IMR-90 (cell line): ENCODE measurements at regions not wholly inside any gene's neighbourhood (a gene's known extent, or its start where the extent isn't known, plus 50 kb on each side); places are given as distances from the start of the nearest gene placed in this dataset.

Experiments
- ATAC-seq: fragments of 200-7000 bp; cut with Tn5 transposase; 2 replicates; pipeline ENCODE4 v1.9.1; 2020; ENCODE audit warnings: low read depth, mild to moderate bottlenecking, moderate library complexity
- BruUV-seq: library from RNA; stranded (reverse); fragments of 400-500 nt; replicated peaks from 2 replicates; lab custom pipeline; 2021; lab: Mats Ljungman, UMichigan
- CTCF ChIA-PET: fragments of 300-600 bp; formaldehyde crosslinking; extraction: SDS; loops from one replicate; lab custom pipeline; 2021; ENCODE audit warnings: antibody characterized with exemption; lab: Yijun Ruan, JAX
- POLR2A ChIA-PET: fragments of 300-600 bp; sonication (Branson Sonifier 250); formaldehyde crosslinking; loops from one replicate; lab custom pipeline; 2022; ENCODE audit warnings: antibody characterized with exemption; ENCODE audit not compliant: unreplicated experiment; lab: Charles Lee
- DNase-seq: peaks from one replicate; pipeline ENCODE4 v3.0.0; 2013
- H2AFZ ChIP-seq: replicated peaks from 2 replicates; pipeline ENCODE3; 2013; ENCODE audit warnings: low read length, mild to moderate bottlenecking; ENCODE audit not compliant: poor library complexity
- H2AK5ac ChIP-seq: 2 replicates; pipeline ENCODE4 v1.6.1; 2013; ENCODE audit warnings: low read depth, low read length, inconsistent platforms
- H2AK9ac ChIP-seq: replicated peaks from 2 replicates; pipeline ENCODE3; 2013; ENCODE audit warnings: mild to moderate bottlenecking, low read depth, low read length, moderate library complexity; ENCODE audit not compliant: poor library complexity
- H2BK120ac ChIP-seq: 2 replicates; pipeline ENCODE4 v1.6.1; 2013; ENCODE audit warnings: low read depth, low read length, inconsistent platforms
- H2BK15ac ChIP-seq: 3 replicates; pipeline ENCODE4 v1.6.1; 2013; ENCODE audit warnings: low read depth, low read length, inconsistent platforms
- H2BK20ac ChIP-seq: 2 replicates; pipeline ENCODE4 v1.6.1; 2013; ENCODE audit warnings: low read depth, mild to moderate bottlenecking, inconsistent platforms, low read length, moderate library complexity
- H2BK5ac ChIP-seq: 2 replicates; pipeline ENCODE4 v1.6.1; 2013; ENCODE audit warnings: mild to moderate bottlenecking, low read depth, low read length, inconsistent platforms; ENCODE audit not compliant: poor library complexity, severe bottlenecking
- H3K14ac ChIP-seq: replicated peaks from 2 replicates; pipeline ENCODE4 v1.6.1; 2013; ENCODE audit warnings: low read depth, low read length, inconsistent platforms
- H3K18ac ChIP-seq: 2 replicates; pipeline ENCODE4 v1.6.1; 2013; ENCODE audit warnings: low read depth, low read length, control low read depth
- H3K23ac ChIP-seq: 2 replicates; pipeline ENCODE4 v1.6.1; 2013; ENCODE audit warnings: low read depth, low read length, inconsistent platforms
- H3K27ac ChIP-seq: 2 replicates; pipeline ENCODE4 v1.5.1; 2013; ENCODE audit warnings: mild to moderate bottlenecking, control low read depth, low read length; ENCODE audit not compliant: insufficient read depth
- H3K27me3 ChIP-seq: 2 replicates; pipeline ENCODE4 v1.6.1; 2013; ENCODE audit warnings: low read length; ENCODE audit not compliant: control insufficient read depth, insufficient read depth
- H3K36me3 ChIP-seq: 2 replicates; pipeline ENCODE4 v1.6.1; 2013; ENCODE audit warnings: low read length, mixed read lengths; ENCODE audit not compliant: control insufficient read depth, insufficient read depth
- H3K4ac ChIP-seq: 2 replicates; pipeline ENCODE4 v1.6.1; 2013; ENCODE audit warnings: low read depth, low read length, inconsistent platforms
- H3K4me1 ChIP-seq: 2 replicates; pipeline ENCODE4 v1.6.1; 2013; ENCODE audit warnings: low read length, mixed read lengths; ENCODE audit not compliant: control insufficient read depth, insufficient read depth
- H3K4me2 ChIP-seq: 2 replicates; pipeline ENCODE4 v1.6.1; 2013; ENCODE audit warnings: low read depth, mild to moderate bottlenecking, control low read depth, low read length, moderate library complexity
- H3K4me3 ChIP-seq: 2 replicates; pipeline ENCODE4 v1.5.1; 2013; ENCODE audit warnings: low read depth, mild to moderate bottlenecking, control low read depth, low read length, moderate library complexity; ENCODE audit not compliant: insufficient read depth
- H3K56ac ChIP-seq: 2 replicates; pipeline ENCODE4 v1.6.1; 2013; ENCODE audit warnings: low read length, inconsistent platforms; ENCODE audit not compliant: insufficient read depth; ENCODE audit errors: extremely low read depth
- H3K79me1 ChIP-seq, 2 experiments: 2 replicates each; pipeline ENCODE4 v1.6.1; 2013; ENCODE audit warnings: low read length in 2 of 2, inconsistent platforms in 1 of 2, low read depth in 1 of 2
- H3K9ac ChIP-seq: 2 replicates; pipeline ENCODE4 v1.6.1; 2013; ENCODE audit warnings: low read depth, low read length, control low read depth
- H3K9me1 ChIP-seq: 2 replicates; pipeline ENCODE4 v1.6.1; 2013; ENCODE audit warnings: low read length, inconsistent platforms; ENCODE audit not compliant: insufficient read depth
- H3K9me3 ChIP-seq: 2 replicates; pipeline ENCODE4 v1.6.1; 2013; ENCODE audit warnings: low read length; ENCODE audit not compliant: control insufficient read depth, insufficient read depth
- H4K20me1 ChIP-seq: 2 replicates; pipeline ENCODE4 v1.6.1; 2013; ENCODE audit warnings: low read length, inconsistent platforms; ENCODE audit not compliant: insufficient read depth
- H4K5ac ChIP-seq: 2 replicates; pipeline ENCODE4 v1.6.1; 2013; ENCODE audit warnings: mild to moderate bottlenecking, low read depth, low read length, control low read depth
- H4K8ac ChIP-seq, 2 experiments: 2 replicates each; pipeline ENCODE4 v1.6.1; 2013; ENCODE audit warnings: low read depth in 2 of 2, low read length in 2 of 2, control low read depth in 1 of 2, inconsistent platforms in 1 of 2
- H4K91ac ChIP-seq: 2 replicates; pipeline ENCODE4 v1.6.1; 2013; ENCODE audit warnings: low read depth, low read length, inconsistent platforms; ENCODE audit not compliant: insufficient read depth
- BHLHE40 ChIP-seq: fragments of 150-350 bp; IDR thresholded peaks from 2 replicates; pipeline ENCODE4 v1.6.1; 2016; ENCODE audit warnings: mild to moderate bottlenecking, low read depth, low read length
- CEBPB ChIP-seq: IDR thresholded peaks from 2 replicates; pipeline ENCODE4 v1.6.1; 2012; ENCODE audit warnings: low read depth, low read length, improper control_type of control experiment
- CHD1 ChIP-seq: IDR thresholded peaks from 2 replicates; pipeline ENCODE4 v1.6.1; 2012; ENCODE audit warnings: low read depth, low read length, improper control_type of control experiment
- FOS ChIP-seq: fragments of 150-350 bp; IDR thresholded peaks from 2 replicates; pipeline ENCODE4 v1.6.1; 2016; ENCODE audit warnings: low read depth, low read length
- MAFK ChIP-seq: IDR thresholded peaks from 2 replicates; pipeline ENCODE4 v1.6.1; 2012; ENCODE audit warnings: low read depth, low read length, improper control_type of control experiment
- MAZ ChIP-seq: IDR thresholded peaks from 2 replicates; pipeline ENCODE4 v1.6.1; 2012; ENCODE audit warnings: low read depth, mild to moderate bottlenecking, low read length, improper control_type of control experiment, moderate library complexity, borderline replicate concordance
- MXI1 ChIP-seq: IDR thresholded peaks from 2 replicates; pipeline ENCODE4 v1.6.1; 2012; ENCODE audit warnings: low read depth, mild to moderate bottlenecking, low read length, moderate library complexity, borderline replicate concordance
- NFE2L2 ChIP-seq: fragments of 150-350 bp; IDR thresholded peaks from 2 replicates; pipeline ENCODE4 v1.6.1; 2016; ENCODE audit warnings: low read depth, mild to moderate bottlenecking, low read length
- POLR2A ChIP-seq: IDR thresholded peaks from 2 replicates; pipeline ENCODE4 v1.6.1; 2012; ENCODE audit warnings: mild to moderate bottlenecking, low read depth, low read length
- RAD21 ChIP-seq: IDR thresholded peaks from 2 replicates; pipeline ENCODE4 v1.6.1; 2012; ENCODE audit warnings: low read length, improper control_type of control experiment
- RCOR1 ChIP-seq: IDR thresholded peaks from 2 replicates; pipeline ENCODE4 v1.6.1; 2012; ENCODE audit warnings: mild to moderate bottlenecking, low read length, improper control_type of control experiment; ENCODE audit not compliant: insufficient replicate concordance
- RFX5 ChIP-seq: IDR thresholded peaks from 2 replicates; pipeline ENCODE4 v1.8.0; 2012; ENCODE audit warnings: low read depth, mild to moderate bottlenecking, low read length, moderate library complexity
- SMC3 ChIP-seq: fragments of 150-350 bp; IDR thresholded peaks from 2 replicates; pipeline ENCODE4 v1.6.1; 2016; ENCODE audit warnings: low read depth, mild to moderate bottlenecking, antibody characterized with exemption, low read length, moderate library complexity
- dilution Hi-C: fragments of 300-500 bp; cut with HindIII; formaldehyde crosslinking; loops from one replicate; pipeline ENCODE4 v1.14.3; 2018; ENCODE audit warnings: low sequenced_read_pairs; ENCODE audit not compliant: unreplicated experiment
- in situ Hi-C: fragments of 300-500 bp; cut with MboI; formaldehyde crosslinking; loops from 3 replicates; pipeline ENCODE4 v1.14.3; 2019; ENCODE audit warnings: low sequenced_read_pairs, inconsistent platforms, mixed read lengths
- intact Hi-C: fragments of 100-400 bp; cut with micrococcal nuclease; formaldehyde crosslinking; loops from 2 replicates; pipeline ENCODE4 v1.10.0; 2022
- TF ChIP-seq, protein P1 (sequence below): fragments of 150-350 bp; IDR thresholded peaks from 2 replicates; pipeline ENCODE4 v1.6.1; 2016; ENCODE audit warnings: low read depth, mild to moderate bottlenecking, low read length, moderate library complexity, borderline replicate concordance
- TF ChIP-seq, protein P2 (sequence below): conservative IDR thresholded peaks from 2 replicates; pipeline ENCODE4 v1.5.1; 2012; ENCODE audit warnings: mild to moderate bottlenecking, low read depth, low read length, improper control_type of control experiment
- TF ChIP-seq, protein P3 (sequence below): fragments of 150-350 bp; IDR thresholded peaks from 2 replicates; pipeline ENCODE4 v1.6.1; 2017; ENCODE audit warnings: mild to moderate bottlenecking, antibody characterized with exemption, low read length, low read depth

DNA sequence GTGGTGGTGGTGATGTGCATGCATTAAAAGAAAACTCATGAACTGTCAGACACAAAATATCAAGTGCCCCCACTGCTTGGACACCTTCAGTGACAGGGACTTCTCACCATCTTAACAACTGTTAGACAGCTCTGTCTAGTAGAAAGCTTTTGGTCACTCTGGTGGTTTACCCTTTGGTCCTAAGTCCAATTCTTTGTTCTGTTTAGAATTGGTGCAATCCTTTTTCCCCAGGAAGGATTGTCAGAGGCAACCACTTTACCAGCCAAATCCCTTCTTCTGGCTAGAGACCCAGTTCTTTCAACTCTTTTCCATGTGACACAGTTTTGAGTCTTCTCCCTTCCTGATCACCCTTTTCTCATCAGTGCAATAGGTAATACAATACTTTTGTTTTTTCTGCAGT is 140.2 kb downstream of the SEC61B start:
- H3K27ac ChIP-seq, result no peak overlapping the region
- no peak overlapping the region for H4K8ac ChIP-seq
- no peaks in the 10 kb centered on the region for H3K9me3 ChIP-seq
- ChIA-PET POLR2A (no interaction called here), CTCF (interaction anchor here (0.6 kb wide), 1 partner anchor 40 kb away, joined by 3 read pairs; no protein-coding TSS in a partner anchor)
- H2BK15ac ChIP-seq, result no peak overlapping the region; the same call in 2 of the 3 replicates
- H4K91ac ChIP-seq, result no peak overlapping the region
- H2AK5ac ChIP-seq, result no peak overlapping the region
- H4K5ac ChIP-seq, result no peak overlapping the region
- H3K9me1 ChIP-seq, result peaks cover 21% of the 10 kb centered on the region
- no peak for TF ChIP-seq MAFK
- no peak for TF ChIP-seq NFE2L2
- no peak for TF ChIP-seq FOS
- no peak for TF ChIP-seq RCOR1
- no peak for TF ChIP-seq BHLHE40
- TF ChIP-seq RFX5, result no peak
- TF ChIP-seq, protein P1, sequence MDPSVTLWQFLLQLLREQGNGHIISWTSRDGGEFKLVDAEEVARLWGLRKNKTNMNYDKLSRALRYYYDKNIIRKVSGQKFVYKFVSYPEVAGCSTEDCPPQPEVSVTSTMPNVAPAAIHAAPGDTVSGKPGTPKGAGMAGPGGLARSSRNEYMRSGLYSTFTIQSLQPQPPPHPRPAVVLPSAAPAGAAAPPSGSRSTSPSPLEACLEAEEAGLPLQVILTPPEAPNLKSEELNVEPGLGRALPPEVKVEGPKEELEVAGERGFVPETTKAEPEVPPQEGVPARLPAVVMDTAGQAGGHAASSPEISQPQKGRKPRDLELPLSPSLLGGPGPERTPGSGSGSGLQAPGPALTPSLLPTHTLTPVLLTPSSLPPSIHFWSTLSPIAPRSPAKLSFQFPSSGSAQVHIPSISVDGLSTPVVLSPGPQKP, result no peak
- TF ChIP-seq, protein P2, sequence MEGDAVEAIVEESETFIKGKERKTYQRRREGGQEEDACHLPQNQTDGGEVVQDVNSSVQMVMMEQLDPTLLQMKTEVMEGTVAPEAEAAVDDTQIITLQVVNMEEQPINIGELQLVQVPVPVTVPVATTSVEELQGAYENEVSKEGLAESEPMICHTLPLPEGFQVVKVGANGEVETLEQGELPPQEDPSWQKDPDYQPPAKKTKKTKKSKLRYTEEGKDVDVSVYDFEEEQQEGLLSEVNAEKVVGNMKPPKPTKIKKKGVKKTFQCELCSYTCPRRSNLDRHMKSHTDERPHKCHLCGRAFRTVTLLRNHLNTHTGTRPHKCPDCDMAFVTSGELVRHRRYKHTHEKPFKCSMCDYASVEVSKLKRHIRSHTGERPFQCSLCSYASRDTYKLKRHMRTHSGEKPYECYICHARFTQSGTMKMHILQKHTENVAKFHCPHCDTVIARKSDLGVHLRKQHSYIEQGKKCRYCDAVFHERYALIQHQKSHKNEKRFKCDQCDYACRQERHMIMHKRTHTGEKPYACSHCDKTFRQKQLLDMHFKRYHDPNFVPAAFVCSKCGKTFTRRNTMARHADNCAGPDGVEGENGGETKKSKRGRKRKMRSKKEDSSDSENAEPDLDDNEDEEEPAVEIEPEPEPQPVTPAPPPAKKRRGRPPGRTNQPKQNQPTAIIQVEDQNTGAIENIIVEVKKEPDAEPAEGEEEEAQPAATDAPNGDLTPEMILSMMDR, result no peak
- no peak for TF ChIP-seq MXI1
- TF ChIP-seq, protein P3, sequence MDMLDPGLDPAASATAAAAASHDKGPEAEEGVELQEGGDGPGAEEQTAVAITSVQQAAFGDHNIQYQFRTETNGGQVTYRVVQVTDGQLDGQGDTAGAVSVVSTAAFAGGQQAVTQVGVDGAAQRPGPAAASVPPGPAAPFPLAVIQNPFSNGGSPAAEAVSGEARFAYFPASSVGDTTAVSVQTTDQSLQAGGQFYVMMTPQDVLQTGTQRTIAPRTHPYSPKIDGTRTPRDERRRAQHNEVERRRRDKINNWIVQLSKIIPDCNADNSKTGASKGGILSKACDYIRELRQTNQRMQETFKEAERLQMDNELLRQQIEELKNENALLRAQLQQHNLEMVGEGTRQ, result no peak
- no peak for TF ChIP-seq SMC3
- TF ChIP-seq RAD21, result no peak
- no peak for TF ChIP-seq CEBPB
- no peak for TF ChIP-seq CHD1
- TF ChIP-seq MAZ, result no peak
- TF ChIP-seq POLR2A, result no peak
- H3K27me3 ChIP-seq, result peaks cover 11% of the 10 kb centered on the region
- ATAC-seq (no peak), DNase-seq (no peak)
- no peak overlapping the region for H3K18ac ChIP-seq
- no peaks in the 10 kb centered on the region for H3K36me3 ChIP-seq
- dilution Hi-C loops (no loop called here), in situ Hi-C loops (no loop called here), intact Hi-C loops (loop anchor here (10.0 kb wide), 1 partner anchor 132 kb away; no protein-coding TSS in a partner anchor)
- no peak overlapping the region for H3K9ac ChIP-seq
- H2BK20ac ChIP-seq, result no peak overlapping the region
- H3K4me2 ChIP-seq, result no peak overlapping the region
- H3K23ac ChIP-seq, result no peak overlapping the region
- H4K20me1 ChIP-seq, result no peaks in the 10 kb centered on the region
- no peak overlapping the region for H2BK5ac ChIP-seq
- no peak overlapping the region for H2BK120ac ChIP-seq
- H2AFZ ChIP-seq, result no peak overlapping the region
- no peak overlapping the region for H2AK9ac ChIP-seq
- H3K14ac ChIP-seq, result no peak overlapping the region
- H3K79me1 ChIP-seq, result peaks cover 0 to 15% of the 10 kb centered on the region in 2 experiments; a peak in 1 of 4 replicates
- H3K56ac ChIP-seq, result no peak overlapping the region
- H3K4me1 ChIP-seq, result peaks cover 14% of the 10 kb centered on the region
- BruUV-seq, result no TSS peak
- H3K4me3 ChIP-seq, result no peak overlapping the region
- no peak overlapping the region for H3K4ac ChIP-seq
